ENCODE measurements at regions not wholly inside any gene's neighbourhood (a gene's known extent, or its start where the extent isn't known, plus 50 kb on each side); places are given as distances from the start of the nearest gene placed in this dataset.

DNA sequence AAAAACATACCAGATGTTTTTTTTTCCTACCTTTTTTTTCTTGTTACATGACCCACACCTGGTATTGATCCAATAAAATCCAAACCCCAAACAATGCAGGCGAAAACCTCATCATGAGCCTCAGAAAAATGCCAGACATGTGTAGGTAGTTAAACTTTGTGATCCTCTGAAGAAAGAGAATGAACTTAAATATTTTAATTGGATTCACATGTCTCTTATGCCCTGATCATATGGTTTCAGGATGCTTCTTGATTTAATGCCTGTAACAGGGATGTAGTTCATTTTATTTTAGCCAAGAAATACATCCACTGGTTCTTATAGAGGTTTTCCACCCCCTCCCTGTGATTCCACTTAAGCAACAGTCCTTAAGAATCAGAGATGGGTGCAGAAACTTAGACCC is 451.6 kb downstream of the TYW1 start:
- TF ChIP-seq, protein P1, sequence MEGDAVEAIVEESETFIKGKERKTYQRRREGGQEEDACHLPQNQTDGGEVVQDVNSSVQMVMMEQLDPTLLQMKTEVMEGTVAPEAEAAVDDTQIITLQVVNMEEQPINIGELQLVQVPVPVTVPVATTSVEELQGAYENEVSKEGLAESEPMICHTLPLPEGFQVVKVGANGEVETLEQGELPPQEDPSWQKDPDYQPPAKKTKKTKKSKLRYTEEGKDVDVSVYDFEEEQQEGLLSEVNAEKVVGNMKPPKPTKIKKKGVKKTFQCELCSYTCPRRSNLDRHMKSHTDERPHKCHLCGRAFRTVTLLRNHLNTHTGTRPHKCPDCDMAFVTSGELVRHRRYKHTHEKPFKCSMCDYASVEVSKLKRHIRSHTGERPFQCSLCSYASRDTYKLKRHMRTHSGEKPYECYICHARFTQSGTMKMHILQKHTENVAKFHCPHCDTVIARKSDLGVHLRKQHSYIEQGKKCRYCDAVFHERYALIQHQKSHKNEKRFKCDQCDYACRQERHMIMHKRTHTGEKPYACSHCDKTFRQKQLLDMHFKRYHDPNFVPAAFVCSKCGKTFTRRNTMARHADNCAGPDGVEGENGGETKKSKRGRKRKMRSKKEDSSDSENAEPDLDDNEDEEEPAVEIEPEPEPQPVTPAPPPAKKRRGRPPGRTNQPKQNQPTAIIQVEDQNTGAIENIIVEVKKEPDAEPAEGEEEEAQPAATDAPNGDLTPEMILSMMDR (IDR thresholded peaks at IDR 0.05): no peak
- TF ChIP-seq POLR2AphosphoS5 (IDR thresholded peaks at IDR 0.05): no peak
- TF ChIP-seq POLR2A (IDR thresholded peaks at IDR 0.05): no peak
